ENCODE measurements at regions not wholly inside any gene's neighbourhood (a gene's known extent, or its start where the extent isn't known, plus 50 kb on each side); places are given as distances from the start of the nearest gene placed in this dataset.
"Not testable (repeated sequence)": the region's sequence is repeated elsewhere in the genome, so short reads cannot be mapped to it uniquely, and the experiment has no call there.

DNA sequence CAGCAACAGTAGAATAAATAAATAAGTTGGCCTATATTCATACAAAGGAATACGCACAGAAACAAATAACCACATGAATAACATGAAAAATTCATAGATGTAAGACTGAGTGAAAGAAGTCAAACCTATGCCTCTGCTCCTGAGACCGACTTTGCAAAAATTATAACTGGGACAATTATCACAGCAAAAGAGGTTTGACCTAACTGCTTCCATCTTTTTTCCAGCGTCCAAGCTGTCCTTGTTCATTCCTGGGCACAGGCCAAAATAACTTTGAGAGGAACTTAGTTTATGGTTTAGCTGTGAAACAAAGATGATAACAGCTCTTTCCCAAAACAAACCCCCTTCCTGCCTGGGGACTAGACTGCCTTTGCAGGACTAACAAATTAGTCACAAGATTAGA, 109.6 kb upstream of the NBPF11 start:
- DNase-seq, result not testable (repeated sequence)

DNA sequence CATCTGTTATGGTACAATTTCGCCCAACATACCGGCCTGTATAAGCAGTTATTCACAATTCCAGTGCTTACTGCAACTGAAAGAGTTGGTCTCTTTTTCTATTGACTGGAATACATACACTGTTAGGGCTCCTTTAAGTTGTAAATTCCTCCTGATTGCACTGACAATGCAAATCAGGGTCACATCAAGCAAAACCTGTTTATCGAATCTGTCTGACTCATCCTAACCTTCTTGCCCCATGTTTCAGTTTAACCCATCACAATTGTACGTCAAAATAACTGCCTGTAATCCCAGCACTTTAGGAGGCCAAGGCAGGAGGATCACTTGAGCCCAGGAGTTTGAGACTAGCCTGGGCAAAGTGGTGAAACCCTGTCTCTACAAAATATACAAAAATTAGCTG, 105.8 kb upstream of the NBPF11 start:
- not testable (repeated sequence) for DNase-seq

DNA sequence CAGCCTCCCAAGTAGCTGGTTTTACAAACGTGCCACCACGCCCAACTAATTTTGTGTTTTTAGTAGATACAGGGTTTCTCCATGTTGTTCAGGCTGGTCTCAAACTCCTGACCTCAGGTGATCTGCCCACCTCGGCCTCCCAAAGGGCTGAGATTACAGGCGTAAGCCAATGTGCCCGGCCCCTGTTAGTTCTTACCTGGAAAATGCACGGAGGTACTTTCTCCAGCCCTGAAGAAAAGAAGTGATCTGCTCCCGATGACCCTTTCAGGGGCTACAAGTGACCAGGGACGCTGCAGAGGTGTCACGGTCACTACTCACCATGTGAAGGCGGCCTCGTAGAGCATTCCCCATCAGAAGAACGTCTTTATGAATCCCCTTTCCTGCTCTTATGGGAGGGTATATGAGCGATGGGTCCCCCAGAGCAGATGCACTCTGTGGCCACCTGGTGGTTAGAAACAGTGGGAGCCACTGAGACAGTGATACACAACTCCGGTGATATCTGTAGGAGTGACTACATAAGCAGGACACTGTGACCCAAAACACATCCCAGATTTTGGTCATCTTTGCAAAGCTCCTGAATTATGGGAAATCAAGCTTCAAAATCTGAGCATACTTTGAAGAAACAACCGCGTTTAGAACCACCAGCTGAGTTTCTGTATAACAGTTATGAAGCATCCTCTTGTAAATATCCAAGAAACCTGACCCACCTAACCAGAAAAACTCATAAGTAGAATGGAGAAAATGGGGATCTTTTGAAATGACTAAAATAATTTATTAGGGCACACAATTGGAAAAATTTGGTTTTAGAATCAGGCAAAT, 102.7 kb upstream of the NBPF11 start:
- peak; percentile 11 to 60 for DNase-seq

DNA sequence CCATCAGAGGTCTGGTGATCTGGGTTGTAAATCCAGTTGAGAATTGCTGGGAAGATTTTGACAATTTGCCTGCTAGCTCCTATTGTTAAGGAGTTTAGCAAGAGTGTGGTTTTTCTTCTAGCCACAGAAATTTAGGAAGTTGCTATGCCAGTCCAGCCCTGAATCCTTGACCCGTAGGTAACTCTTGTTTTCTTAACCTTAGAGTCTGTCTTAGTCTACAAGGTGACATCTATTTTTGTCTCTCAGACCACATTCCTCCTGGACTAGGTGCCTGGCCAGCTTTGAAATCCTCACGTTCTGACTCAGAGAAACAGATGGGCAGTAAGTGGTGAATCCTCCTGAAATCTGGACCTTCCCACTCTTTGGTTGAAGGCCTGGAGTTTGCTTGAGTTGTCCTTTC, 101.7 kb upstream of the NBPF11 start:
- DNase-seq, result not testable (repeated sequence)

DNA sequence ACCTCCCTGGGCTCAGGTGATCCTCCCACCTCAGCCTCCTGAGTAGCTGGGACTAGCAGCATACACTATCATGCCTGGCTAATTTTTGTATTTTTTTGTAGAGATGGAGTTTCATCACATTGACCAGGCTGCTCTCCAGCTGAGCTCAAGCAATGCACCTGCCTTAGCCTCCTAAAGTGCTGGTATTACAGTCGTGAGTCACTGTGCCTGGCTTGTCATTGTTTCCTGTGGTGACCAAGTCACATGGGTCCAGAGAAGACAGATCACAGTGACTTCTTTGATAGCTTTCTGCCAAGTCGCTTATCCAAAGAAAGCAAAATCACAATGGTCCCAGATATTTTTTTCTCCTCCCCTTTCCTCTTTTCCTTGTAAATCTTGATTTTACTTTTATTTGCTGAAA, 96.7 kb upstream of the NBPF11 start:
- DNase-seq, result not testable (repeated sequence)

DNA sequence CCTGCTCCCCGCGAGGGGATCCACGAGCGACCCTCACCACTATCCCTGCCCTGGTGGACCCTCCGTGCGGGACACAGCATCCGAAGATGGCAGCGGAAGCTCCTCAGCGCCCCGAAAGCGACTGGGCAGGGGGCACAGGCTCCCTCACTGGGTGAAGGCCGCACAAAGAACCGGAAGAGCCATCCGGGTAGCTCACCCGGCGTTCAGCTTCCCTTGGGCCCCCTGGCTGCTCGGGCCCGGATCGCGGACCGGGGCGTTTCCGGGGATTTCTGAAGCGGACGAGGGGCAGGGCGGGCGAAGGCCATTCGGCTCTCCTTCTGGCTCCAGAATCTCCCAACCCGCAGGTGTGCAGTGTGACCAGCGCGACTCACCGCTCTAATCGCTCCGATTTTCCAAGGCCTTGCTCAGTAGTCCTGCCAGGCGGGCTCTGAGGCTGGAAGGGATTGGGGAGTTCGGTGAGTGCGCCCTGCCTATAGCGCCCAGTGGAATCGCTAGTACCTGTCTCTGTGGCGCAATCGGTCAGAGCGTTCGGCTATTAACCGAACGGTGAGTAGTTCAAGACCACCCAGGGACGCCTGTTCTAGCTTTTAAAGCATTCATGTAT, 94.3 kb upstream of the NBPF11 start:
- DNase-seq, result not testable (repeated sequence)

DNA sequence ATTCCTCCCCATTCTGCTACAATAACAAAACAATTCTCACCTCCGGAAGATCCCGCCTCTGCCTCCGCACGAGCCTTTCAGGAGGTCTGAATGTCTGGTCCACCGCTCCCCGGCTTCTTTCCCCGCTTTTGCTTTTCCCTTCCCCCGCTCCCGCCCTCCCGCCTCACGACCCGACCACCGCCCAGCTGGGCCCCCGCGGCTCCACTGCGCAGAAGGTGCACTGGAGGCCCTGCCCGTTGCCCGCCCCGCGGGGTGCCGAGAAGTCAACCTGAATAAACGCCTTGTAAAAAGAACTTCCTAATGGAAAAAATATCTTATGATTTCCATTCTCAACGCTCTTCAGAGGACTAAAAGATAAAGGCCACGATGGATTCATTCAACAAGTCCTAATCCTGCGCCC, 93.8 kb upstream of the NBPF11 start:
- DNase-seq, result not testable (repeated sequence)

DNA sequence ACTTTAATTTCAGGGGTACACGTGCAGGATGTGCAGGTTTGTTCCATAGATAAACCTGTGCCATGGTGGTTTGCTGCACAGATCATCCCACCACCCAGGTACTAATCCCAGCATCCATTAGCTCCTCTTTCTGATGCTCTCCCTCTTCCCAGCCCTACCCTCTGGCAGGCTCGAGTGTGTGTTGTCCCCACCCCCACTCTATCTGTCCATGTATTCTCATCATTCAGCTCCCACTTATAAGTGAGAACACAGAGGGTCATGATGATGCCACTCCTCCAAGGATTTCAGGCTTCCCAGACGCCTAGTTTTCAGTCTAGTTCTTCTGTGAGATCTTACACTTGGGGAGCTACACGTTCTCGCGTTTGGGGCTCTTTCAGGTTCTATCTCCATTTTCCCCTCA, 93.4 kb upstream of the NBPF11 start:
- DNase-seq, result not testable (repeated sequence)

DNA sequence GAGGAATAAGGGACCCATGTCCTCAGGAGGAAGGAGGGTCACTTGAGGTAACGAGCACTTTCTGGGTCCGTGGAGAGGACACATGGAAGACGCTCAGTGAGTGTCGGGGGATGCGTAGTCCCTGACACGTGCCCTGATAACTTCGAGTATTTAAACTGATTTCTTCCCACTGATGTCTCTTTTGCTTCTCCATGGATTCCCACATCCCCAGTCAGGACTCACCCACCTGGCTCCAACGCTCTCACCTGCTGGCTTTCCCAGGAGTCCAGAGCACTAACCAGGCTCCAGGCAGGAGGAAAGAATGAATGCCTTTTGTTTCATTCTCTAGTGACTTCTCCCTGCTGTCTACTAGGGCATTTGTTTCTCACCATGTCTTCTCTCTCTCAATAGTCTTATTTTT, 81.2 kb upstream of the NBPF11 start:
- DNase-seq, result not testable (repeated sequence)

DNA sequence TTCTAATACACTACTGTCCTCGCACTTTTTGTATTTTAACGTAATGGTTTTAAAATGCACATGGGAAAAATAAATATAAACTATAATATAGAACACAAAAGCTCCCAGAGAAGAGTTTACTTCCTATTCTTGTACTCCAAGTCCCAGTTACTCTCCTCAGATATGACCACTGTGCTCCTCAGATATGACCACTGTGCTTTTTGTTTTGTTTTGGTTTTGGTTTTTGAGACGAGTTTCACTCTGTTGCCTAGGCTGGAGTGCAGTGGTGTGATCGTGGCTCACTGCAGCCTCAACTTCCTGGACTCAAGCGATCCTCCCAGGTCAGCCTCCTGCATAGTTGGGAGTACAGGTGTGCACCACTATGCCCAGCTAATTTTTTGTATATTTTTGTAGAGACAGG, 76.8 kb upstream of the NBPF11 start:
- DNase-seq, result not testable (repeated sequence)

DNA sequence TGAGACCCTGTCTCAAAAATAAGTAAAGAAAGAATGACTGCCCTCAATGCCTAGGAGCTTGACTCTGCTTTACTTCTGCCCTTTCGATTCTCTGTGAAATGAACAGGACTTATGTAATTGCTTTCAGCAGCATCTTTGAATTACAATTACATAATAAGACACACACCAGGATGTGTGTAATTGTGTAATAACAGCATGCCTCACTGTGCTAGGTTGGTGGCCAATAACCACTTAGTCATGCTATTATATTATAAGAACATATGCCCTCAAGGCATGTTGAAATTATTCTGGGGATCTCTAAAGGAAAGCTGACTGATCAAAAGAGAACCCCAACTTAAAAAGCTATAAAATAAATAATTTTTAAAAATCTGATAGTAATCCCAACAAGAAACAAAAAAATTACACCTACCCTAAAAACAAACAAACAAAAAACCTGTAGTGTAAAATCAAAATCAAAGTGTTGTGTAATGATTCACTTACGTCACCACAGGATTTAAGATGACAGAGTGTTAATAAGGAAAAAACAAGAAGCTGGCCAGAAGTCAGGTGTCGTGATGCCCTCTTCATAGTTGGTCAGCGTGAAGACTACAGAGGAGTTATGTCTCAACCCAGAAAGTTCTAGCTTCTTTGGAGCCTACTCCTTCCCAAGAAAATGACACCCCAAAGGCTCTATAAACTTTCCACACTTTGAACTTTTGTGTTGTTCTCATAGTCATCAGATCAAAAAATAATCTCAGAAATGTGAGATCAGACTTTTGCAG, 70.5 kb upstream of the NBPF11 start:
- not testable (repeated sequence) for DNase-seq

DNA sequence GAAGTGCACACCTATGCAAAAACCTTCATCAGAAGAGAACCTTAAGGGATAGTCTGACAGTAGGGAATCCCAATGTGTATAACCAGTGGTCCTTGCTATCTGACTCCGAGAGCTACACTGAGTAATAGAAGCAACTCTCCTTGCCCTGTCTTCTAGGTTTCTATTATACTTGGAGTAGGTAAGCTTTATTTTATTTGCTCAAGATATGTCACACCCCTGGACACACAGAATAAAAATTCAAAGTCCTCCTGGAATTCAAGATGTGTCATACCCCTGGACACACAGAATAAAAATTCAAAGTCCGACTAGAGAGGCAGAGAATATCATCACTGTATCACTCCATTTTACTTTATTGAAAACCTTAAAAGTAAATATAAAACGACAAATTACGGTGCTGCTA, 69.5 kb upstream of the NBPF11 start:
- DNase-seq, result not testable (repeated sequence)

DNA sequence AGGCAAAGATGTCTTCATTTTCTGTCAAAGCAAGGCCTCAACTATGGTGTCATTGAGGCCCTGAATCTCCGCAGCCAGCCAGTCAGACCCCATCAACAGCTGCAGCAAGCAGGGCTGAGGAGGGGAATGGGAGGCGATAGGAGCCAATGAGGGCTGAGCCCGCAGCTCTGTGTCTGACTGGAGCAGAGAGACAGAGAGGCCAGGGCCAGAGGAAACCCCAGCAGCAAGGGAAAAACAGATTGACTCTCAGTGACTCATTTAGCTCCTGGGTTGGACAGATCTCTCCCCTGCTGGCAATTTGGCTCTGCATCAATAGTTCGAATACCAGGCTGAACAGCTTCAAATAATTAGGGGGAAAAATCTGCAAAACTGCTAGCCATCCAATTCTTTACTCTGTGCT, 67.1 kb upstream of the NBPF11 start:
- DNase-seq, result not testable (repeated sequence)

DNA sequence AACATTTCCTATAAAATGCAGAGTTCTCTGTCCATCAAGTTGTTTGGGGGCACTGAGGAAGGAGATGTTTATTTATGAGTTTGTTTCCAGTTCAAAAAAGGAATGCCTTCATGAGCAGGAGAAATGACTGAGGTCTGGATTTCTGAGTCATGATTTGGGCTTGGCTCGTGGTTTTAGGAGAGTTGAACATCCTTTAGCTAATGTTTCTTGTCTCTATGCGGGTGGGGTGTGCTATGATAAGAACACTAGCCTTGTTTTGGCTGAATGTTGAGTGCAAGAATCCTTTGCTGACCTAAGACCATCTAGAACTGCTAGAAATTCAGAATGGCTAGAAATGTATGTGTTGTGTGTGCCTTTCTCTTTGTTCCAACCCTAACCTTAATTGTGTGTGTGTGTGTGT, 59.1 kb upstream of the NBPF11 start:
- DNase-seq, result not testable (repeated sequence)

DNA sequence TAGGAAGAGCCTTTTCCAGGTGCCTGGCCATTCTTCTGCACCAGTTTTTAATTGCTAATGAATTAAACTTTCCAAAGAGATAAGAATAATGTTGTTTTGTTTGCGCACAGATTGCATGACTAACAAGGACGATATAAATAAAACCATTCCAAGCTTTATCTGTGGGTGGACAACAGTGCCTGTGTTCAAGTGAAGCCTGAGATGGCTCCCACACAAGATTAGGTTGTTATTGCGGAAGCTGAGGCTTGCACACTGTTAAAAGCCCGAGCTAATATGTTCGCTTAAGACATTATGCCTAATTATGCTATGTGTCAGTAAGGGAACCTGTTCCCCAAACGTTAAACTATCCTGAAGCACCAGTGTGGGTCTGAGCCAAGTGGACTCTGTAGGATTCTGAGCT, 58.5 kb upstream of the NBPF11 start:
- DNase-seq, result not testable (repeated sequence)

DNA sequence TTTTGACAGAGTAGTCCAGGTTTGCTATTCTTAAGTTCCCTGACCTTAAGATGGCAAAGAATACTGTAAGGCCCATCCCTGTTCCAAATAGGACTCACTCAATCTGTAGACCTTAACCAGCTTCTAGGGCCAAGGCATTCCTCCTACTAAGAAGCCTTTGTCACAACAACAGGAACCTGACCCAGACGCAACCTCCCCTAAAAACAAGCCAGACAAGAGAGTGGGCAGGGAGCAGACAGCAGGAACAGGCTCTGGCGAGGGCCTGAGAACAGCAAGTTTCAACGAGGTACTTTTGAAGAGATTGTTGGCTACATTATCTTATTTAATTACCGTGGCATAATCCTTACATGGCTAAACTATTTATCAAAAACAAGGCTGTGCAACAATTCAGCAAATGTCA, 58.1 kb upstream of the NBPF11 start:
- not testable (repeated sequence) for DNase-seq

DNA sequence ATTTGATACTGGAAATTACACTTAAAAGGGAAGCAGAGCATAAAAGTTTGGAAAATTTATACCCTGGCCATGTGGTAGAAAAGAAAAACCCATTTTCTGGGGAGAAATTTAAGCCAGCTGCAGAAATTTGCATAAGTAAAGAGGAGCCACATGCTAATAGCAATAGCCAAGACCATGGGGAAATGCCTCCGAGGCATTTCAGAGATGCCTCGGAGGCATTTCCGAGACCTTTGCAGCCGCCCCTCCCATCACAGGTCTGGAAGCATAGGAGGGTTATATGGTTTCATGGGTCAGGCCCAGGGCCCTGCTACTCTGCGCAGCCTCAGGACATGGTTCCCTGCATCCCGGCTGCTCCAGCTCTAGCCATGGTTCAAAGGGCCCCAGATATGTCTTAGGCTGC, 49.9 kb upstream of the NBPF11 start:
- DNase-seq, result not testable (repeated sequence)
